ENCODE measurements at regions not wholly inside any gene's neighbourhood (a gene's known extent, or its start where the extent isn't known, plus 50 kb on each side); places are given as distances from the start of the nearest gene placed in this dataset.
"Not testable (repeated sequence)": the region's sequence is repeated elsewhere in the genome, so short reads cannot be mapped to it uniquely, and the experiment has no call there.

DNA sequence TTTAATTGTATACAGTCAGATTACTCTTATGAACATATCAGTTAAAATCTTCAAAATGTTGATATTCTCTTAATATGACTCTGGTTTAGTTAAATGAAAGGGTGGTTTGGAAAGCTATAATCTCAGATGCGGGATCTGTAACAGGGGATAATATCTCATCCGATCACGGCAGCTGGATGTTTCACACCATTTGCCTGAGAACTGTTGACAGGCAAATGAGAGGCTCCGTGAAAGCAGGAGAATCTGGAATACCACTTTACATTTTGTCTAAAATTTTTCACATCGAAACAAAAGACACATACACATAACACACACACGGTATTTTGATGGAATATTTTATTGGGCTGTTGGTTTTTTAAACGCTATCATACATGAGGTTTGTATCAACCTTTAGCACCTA lies 518.6 kb upstream of the SLC39A10 start:
- DNase-seq, result no peak

DNA sequence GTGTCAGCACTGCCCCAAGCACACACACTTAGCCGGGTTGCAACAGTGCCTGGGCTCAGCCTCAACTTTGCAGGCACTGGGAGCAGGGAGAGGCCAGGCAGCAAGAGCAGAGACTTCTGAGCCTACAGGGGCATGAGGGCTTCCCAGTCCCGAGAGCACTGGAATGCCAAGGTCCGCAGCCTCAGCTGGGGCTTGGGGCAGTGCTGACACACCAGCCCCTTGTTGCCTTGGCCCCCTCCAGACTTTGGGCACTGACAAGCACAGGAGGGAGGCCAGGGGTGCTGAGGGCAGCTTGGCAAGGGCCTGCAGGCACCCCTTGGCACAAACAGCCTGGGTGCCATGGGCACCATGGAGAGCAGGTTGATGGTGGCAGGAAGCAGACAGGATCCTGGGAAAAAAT lies 531.1 kb upstream of the SLC39A10 start:
- not testable (repeated sequence) for DNase-seq

DNA sequence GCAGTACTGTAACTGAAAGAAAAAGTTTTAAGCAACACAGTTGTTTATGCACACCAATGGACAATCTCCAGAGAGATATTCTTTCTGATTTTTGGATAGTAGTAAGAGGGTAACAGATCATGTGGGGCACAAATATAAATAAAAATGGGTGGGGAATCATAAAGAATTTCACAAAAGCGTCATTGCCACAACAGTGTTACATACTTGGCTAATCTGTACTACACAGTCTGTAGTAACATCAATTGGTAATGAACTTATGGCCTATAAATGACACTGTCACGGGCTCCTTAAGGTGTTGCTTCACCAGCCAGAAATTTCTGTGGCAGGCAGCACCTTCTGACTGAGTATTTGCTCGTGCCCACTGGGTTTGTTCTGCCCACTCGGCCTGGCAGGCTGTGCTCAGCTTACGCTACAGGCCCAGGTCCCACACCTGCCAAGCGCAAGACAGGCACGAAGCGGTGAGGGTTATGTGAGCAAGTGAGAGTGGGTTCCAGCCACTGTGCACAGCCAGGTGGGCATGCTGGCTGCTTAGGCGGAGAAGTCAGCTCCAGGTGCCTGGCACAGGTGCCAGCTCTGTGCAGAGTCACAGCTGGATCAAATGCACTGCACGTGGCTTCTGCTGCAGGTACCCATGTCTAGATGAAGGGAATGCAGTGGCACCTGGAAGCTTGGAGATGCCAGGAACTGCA lies 532.5 kb upstream of the SLC39A10 start:
- no peak for DNase-seq

DNA sequence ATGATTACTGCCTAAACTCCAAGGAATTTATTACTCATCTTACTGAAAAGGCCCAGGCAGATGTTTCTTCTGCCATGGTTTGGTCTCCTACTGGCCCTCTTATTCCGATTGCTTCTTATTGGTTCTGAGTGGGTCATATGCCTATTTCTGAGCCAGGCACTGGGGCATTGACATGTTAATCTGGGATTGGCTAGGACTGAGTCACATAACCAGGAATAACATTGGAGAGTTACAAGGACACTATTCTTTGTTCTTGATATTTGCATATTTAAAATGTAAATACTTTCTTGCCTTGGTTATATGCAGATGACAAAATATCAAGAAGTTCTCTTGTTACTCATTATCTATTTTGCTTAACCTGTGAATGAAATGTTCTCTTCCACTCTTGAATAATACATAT lies 534.4 kb upstream of the SLC39A10 start:
- DNase-seq, result no peak

DNA sequence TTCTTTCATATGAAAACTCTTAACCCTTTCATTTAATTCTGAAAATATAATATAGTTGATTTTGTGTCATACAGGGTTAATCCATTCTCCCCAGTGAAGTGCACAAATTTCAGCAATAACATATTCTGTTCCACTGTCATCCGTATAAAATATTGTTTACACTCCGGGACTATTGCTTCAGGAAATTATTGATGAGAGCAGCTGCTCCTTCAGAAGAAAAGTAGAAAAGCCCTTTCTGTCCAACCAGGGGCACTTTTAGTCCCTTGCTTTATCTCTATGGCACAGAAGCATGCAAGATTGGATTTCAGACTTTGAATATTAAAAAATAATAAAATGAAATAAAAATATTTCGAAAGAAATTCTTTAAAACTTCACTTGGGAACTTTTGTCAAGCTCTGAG lies 535.7 kb upstream of the SLC39A10 start:
- DNase-seq, result no peak

DNA sequence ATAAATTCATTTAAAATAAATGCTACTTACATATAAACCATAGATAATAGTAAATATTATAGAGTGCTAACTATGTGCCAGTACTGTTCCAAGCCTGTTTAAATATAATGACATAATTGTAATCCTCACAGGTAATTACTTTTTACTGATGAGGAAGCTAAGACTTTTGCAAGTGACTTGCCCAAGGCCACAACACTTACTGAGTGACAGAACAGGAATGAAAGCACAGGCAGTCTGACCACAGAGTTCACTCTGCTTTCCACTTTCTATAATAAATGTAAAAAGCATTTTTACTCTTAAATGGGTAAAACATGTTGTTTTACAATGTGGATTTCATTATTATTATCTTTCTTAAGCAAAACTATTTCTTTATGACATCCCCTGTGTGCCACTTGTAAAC lies 537.8 kb upstream of the SLC39A10 start:
- DNase-seq, result no peak

DNA sequence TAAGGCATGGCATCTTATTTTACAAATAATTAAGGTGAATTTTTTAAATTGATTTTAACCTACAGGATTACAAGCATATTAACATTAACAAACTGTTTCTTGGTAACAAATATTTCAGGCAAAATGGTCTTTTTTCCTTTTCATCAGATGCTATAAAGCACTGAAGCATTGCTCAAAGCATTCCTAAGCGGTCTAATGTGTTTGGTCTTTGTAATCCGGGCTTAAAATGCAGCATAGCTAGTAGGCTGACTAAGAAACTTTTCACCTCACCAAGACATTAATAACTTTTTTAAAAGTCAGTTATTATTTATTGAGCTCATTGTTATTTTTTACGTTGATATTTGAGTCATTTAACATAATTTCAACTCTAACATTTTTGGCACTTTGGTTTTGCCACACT lies 538.8 kb upstream of the SLC39A10 start:
- DNase-seq, result no peak

DNA sequence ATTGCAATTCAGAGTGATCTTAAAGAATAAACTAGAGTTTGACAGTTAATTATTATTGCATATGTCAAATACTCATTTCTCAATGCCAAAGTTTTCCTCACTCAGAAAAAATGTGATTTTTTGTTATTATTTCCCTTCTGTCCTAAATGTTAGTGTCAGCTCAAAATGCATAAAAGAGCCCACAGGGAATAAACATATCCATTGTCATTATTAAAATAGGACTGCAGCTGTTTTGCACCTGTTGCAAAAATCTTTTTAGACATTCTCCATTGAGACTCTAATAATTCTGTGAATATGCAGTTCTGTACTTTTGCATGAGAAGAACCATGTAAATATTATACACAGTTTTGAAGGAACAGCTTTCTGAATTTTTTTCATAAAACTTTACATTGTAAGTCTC lies 540.0 kb upstream of the SLC39A10 start:
- no peak for DNase-seq

DNA sequence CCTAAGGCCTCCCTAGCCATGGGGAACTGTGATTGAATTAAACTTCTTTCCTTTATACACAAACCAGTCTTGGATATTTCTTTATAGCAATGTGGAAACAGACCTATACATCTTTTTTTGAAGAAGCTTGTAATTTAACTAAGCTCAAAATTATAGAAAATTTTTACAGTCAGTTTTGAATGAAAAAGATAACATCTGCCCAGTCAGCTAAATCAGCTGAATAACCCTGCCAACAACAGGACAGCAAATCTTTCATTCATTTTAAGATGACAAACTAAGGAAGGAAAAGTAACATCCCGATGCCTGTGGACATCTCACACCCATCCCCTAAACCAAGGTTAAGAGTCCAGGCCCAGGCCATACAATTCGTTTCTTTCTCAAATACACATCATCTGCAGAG lies 541.3 kb upstream of the SLC39A10 start:
- no peak for DNase-seq

DNA sequence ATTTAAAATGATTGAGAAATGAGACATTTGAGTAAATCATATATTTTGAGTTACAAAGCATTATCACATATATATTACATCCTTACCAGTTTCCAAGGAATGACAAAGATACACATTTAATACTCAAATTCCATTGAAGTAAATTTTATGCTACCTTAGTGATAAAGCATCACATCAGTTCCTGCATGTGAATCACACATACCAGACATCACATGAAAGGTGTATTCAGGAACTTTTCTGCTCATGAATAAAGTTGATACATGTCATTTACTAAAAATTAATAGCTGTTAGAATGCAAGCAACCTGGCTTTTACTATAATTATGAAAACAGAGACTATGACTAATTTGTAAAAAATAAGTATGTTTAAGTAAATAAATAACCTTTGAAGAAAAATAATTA lies 548.8 kb upstream of the SLC39A10 start:
- no peak for DNase-seq

DNA sequence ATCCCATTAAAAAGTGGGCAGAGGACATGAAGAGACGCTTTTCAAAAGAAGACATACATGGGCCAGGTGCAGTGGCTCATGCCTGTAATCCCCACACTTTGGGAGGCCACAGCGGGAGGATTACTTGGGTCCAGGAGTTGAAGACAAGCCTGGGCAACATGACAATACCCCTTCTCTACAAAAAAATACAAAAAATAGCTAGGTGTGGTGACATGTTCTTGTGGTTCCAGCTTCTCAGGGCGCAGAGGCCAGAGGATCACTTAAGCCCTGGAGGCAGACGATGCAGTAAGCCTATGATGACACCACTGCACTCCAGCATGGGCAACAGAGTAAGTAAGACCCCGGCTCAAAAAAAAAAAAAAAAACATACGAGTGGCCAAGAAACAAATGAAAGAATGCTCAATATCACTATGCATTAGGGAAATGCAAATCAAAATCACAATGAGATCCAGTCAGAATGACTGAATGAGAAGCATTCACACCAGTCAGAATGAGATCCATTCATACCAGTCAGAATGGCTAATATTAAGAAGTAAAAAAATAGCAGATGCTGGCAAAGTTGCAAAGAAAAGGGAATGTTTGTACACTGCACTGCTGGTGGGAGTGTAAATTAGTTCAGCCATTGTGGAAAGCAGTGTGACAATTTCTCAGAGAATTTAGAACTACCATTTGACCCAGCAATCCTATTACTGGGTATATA lies 550.2 kb upstream of the SLC39A10 start:
- DNase-seq, result no peak

DNA sequence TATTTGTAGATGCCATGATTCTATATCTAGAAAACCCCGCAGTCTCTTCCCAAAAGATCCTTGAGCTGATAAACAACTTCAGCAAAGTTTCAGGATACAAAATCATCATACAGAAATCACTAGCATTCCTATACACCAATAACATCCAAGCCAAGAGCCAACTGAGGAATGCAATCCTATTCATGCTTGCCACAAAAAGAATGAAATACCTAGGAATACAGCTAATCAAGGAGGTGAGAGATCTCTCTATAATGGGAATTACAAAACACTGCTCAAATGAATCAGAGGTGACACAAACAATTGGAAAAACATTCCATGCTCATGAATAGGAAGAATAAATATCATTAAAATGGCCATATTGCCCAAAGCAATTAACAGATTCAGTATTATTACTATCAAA lies 551.4 kb upstream of the SLC39A10 start:
- DNase-seq, result no peak

DNA sequence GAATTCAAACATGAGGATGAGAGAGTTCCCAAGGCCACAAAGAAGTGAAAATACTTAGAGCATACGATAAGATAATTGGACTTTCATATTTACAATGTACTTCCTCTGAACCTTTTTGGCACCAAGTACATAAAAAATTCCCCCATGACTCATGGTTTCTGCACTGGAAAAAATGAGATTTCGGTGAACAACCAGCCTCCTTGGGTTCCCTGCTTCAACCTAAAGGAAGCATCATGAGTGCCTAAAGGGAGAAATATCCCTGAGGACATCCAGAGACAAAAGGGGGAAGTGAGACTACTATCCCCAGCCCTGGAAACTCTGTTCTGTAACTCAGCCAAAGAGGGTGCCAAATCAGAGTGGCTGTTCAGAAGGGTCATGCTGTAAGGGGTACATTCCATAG lies 562.7 kb upstream of the SLC39A10 start:
- no peak for DNase-seq

DNA sequence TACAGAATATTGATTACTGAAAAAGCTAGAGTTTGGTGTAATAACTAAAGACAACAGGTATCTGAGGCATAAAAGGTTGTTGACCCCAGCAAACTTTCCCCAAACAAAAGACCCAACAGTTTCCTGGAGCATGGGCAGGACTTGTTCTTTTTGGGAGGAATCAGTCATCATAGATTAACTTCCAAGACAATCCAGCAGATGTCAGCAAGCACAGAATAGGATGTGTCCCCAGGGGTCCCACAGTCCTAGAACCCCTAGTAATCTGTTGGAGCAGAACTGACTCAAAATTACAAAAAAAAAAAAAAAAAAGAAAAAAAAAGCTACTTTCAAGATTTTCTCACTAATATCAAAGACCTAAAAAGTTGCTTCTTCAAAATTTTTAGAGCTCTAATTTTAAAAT lies 564.7 kb upstream of the SLC39A10 start:
- DNase-seq, result no peak

DNA sequence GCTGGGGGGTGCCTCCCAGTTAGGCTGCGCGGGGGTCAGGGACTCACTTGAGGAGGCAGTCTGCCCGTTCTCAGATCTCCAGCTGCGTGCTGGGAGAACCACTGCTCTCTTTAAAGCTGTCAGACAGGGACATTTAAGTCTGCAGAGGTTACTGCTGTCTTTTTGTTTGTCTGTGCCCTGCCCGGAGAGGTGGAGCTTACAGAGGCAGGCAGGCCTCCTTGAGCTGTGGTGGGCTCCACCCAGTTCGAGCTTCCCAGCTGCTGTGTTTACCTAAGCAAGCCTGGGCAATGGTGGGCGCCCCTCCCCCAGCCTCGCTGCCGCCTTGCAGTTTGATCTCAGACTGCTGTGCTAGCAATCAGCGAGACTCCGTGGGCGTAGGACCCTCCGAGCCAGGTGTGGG lies 584.2 kb upstream of the SLC39A10 start:
- not testable (repeated sequence) for DNase-seq

DNA sequence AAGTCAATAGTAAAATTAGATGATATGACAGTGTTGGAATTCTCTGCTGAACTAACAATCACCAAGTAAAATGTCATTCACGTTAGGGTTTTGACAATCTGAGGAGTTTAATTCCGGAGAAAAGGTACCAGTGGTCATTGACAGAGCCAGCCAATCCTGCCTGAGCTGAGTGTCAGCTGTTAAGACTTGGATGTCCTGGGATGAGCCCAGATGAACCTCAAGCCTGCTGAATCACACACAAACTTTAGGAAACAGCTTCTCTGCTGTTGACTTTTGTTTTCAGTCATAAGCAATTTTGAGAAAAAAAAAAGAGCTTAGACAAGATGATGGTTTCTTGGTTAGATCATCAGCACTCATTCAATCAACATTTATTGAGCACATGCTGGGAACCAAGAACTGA lies 600.0 kb upstream of the SLC39A10 start:
- DNase-seq, result no peak

DNA sequence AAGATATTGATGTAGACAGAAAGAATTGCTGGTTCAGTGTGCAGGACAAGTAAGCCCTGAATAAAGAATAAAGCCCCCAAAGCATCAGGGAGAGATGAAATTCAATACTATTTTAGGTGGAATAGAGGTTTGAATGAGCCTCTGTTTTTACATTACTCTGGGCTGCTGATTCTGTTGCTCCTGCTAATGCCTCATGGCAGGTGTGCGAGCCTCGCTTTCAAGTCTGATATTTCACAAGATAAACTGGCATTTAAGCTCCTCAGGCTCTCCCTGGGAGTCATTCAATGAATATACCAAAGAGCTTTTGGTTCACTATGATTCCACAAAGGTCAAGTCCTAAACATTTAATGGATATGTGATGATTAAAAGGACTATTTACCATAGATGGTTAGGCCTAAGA lies 601.0 kb upstream of the SLC39A10 start:
- no peak for DNase-seq

DNA sequence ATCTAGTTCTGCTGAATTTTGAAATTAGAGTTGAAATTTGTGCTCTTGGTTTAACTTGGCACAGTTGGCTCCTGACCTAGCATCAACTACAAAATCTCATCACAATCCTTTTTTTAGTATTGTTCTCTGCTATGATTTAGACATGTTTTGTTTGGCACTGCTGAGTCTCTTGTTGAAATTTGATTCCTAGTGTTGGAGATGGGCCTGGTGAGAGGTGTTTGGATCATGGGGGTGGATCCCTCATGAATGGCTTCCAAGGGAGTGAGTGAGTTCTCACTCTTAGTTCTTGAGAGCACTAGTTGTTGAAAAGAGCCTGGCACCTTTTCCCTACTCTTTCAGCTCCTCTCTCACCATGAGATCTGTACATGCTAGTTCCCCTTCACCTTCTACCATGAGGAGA lies 605.6 kb upstream of the SLC39A10 start:
- DNase-seq, result no peak

DNA sequence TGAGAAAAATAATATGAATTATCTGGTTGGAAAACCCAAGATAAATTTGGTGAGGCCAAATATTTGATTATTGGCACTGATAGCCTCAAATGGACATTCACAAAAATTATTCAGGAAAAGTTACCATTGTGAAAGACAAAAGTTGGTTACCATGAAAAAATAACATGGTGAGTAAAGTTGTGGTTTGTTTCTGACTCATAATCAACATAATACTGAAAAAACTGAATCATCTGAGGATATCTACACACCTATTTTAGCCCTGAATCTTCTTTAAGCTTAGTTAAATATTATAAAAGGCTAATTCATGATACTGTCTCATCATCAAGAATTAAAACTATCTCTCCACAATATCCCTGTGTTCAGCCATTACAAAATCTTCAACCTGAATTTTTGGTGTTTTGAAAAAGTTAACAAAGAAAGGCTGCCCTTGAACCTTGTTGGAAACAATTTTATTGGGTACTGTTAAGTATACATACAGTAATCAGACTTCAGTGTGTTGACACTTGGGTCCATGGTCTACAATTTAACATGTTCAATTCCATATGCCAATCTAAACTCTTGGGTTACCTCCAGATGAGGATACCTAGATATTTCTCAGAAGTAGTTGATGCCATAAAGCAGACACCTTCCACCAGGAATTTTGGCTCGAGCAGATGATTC lies 607.5 kb upstream of the SLC39A10 start:
- DNase-seq, result no peak

DNA sequence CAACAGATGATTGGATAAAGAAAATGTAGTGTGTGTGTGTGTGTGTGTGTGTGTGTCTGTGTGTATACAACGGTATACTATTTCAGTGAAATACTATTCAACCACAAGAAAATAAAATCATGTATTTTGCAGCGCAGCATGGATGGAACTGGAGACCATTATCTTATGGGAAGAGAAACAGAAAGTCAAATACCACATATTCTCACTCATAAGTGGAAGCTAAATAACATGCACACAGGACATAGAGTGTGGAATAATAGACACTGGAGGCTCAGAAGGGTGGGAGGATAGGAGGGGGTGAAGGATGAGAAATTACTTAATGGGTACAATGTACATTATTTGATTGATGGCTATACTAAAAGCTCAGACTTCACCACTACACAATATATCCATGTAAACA lies 609.1 kb upstream of the SLC39A10 start:
- DNase-seq, result no peak

DNA sequence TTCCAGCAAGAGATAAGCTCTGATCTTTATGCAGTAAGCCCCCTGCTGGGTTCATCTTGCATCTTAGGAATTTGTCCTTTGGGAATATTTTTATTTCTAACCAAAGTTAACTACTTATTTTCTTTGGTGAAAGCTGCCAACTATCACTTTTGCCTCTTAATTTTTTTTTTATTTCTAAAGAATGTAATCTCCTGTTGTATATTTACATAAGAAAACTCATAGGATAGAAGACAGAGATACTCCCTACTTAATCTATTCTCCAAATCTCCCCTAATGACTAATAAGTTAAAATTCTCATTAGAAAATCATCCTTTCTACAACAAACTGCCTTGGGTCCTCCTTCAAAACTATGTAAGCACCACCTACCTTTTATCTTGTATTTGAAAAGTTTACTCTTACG lies 612.2 kb upstream of the SLC39A10 start:
- DNase-seq, result no peak

DNA sequence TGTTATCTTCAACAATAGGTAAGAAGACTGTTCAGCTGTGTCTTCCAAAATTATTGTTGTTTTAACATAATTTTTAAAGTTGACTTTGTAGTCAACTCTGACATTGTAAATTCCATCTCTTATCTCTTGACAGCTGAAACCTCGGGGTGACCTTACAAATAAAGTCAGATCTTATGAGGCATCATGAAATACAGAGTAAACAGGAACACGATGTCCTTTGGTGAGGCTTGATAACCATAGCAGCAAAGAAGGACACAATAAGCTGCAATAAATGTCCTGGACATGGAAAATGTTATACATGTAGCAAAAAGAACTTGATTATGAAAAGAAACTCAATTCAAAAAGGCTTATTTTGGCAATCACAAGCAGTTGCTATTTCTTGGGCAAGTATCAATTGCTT lies 618.9 kb upstream of the SLC39A10 start:
- DNase-seq, result no peak

DNA sequence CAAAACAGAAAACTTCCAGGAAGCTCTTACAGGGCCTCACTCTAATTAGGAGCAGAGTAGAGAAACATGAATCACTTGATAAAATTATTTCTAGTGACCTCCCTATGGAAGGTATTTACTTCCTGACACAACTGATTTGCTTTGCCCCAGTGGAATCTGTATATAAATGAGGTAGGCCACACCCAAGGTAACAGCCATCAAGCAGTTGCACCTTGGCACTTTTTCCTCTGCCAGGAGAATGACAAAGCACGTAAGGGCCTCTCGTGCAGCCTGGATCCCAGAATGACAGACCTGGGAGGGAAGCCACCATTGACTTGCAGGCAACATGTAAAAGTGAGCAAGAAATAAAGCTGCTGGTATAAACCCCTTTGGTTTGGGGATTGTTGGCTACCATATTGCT lies 620.0 kb upstream of the SLC39A10 start:
- DNase-seq, result no peak

DNA sequence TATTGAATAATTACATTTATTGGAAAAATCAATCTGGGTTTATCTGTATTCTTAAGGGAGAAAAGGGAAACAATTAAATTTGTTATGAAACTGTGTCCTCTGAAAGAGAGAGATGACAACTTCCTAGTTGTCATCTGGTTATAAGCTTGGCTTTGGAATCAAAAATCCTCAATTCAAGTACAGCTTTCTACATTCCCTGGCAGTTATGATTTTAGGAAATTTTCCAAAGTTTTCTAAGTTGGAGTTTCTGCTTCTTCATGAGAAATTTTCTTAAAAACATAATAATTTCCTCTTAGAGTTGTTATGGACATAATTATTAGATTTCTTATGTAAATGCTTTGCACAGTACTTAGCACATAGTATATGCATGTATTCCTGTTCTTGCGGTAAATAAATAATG lies 625.6 kb upstream of the SLC39A10 start:
- no peak for DNase-seq
